ENCODE measurements at regions not wholly inside any gene's neighbourhood (a gene's known extent, or its start where the extent isn't known, plus 50 kb on each side); places are given as distances from the start of the nearest gene placed in this dataset.

- TF ChIP-seq, protein P1, sequence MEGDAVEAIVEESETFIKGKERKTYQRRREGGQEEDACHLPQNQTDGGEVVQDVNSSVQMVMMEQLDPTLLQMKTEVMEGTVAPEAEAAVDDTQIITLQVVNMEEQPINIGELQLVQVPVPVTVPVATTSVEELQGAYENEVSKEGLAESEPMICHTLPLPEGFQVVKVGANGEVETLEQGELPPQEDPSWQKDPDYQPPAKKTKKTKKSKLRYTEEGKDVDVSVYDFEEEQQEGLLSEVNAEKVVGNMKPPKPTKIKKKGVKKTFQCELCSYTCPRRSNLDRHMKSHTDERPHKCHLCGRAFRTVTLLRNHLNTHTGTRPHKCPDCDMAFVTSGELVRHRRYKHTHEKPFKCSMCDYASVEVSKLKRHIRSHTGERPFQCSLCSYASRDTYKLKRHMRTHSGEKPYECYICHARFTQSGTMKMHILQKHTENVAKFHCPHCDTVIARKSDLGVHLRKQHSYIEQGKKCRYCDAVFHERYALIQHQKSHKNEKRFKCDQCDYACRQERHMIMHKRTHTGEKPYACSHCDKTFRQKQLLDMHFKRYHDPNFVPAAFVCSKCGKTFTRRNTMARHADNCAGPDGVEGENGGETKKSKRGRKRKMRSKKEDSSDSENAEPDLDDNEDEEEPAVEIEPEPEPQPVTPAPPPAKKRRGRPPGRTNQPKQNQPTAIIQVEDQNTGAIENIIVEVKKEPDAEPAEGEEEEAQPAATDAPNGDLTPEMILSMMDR (IDR thresholded peaks at IDR 0.05), result no peak
Measured at GRCh38 chrY:7461873-7462525, 550.4 kb upstream of the AMELY start.

DNA sequence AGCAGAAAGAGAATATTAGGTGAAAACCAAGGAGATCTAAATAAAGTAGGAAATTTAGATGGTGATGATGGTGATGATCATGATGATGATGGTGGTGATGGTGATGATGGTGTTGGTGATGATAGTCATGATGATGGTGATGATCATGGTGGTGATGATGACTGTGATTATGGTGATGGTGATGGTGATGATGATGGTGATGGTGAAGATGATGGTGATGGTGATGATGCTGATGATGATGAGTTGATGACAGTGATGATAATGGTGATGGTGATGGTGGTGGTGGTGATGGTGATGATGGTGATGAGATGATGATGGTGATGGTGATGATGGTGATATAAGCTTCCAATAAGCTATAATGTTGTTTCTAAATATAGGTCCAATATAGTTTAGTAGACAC is 548.2 kb upstream of the AMELY start:
- TF ChIP-seq, protein P1 (IDR thresholded peaks at IDR 0.05), result no peak

DNA sequence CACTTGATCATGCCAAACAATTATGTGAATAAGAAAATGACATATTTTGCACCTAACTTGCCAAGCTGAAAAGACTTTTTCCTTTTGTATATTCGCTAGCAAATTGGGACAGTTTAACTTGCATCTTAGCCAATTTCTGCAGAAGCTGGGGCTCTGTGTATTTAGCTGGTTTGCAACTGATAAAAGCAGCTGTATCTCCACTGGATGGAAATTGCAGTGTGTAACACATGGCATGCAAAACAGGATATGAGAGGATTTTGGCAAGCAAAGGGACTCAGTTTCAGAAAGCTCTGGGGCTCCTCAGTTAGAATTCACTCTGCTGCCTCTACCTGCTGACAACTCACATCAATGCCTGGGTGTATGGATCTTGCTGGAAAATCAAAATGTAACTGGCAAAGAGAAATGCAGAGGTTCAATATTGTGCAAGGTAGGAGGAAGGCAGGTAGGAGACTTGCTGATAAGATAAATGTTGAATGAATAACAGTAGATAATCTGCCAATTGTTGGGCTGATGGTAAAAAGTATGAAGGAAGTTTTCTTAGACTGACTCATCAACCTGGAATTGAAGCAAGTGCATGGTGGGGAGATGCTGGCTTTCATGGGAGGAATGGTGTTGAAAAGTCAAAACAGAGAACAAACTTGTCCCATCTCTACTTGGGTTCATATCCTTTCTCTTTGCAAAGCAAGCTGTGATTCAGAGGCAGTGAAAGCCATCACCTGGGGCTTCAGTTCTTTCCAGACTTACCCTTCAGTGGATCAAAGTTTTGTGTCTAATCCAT is 546.9 kb upstream of the AMELY start:
- TF ChIP-seq, protein P1 (IDR thresholded peaks at IDR 0.05), result no peak

DNA sequence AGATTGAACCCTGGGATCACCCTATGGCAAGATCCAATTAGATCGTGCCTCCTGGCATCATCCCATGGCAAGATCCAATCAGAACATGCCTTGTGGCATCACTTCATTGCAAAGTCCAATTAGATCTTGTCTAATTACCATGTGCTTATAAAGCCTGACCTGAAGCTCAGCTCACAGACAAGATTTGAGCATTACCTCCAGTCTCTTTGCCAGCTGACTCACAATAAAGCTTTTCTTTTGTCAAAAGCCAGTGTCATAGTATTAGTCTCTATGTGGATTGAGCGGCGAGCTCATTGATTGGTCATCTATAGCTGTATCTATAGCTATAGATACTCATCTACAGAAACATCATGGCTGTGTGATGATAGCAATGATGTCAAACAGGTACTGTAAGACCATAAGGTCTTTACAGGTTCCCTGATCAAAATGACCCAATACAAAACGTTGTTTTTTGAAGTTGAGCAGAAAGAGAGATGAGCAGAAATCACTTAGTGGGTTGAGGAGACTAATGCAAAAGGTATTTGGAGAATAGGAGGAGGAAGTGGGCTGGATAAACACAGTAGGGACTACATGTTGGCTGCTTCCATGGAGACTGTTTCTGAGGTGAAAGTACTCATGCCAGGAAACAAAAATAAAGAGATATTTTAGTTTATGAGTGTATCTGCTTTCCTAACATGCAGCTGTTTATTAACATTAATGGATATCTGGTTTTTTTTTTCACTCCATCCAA is 545.9 kb upstream of the AMELY start:
- TF ChIP-seq, protein P1 (IDR thresholded peaks at IDR 0.05), result no peak

DNA sequence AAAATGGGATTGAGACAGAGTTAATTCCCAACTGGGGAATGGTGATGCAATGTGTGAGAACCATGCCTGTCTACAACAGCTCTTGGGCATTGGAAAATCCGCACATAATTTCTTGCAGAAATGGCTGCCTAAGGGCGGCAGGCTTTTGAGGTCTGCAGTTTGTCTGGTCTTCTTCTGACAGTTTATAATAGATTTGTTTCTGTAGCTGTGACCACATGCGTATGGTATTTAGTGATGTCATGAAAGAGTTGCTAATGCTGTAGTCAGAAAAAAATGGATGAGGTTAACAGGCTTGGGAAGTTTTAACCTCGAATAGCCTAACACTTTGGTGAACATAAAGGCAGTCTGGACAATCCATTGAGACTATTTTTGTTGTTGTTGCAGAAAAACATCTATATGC is 544.1 kb upstream of the AMELY start:
- TF ChIP-seq, protein P1 (IDR thresholded peaks at IDR 0.05), result no peak

DNA sequence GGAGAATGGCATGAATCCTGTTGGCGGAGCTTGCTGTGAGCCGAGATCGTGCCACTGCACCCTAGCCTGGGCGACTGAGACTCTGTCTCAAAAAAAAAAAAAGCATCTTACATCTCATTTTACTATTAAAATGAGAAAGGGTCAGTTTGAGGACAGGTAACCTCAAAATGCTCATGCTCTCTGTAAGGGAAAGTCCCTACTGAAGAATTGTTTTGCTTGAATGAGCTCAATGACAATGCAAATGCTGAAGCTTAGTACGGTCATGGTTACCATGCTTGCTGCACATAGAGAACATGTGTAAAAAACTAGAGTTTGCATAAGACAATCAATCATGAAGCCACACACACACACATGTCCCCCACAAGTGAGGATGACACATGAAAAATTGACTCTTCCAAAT is 541.8 kb upstream of the AMELY start:
- TF ChIP-seq, protein P1 (IDR thresholded peaks at IDR 0.05), result no peak

GRCh38 chrY:7452246-7452645 is 540.7 kb upstream of the AMELY start:
- TF ChIP-seq, protein P1 (IDR thresholded peaks at IDR 0.05), result no peak

Measured in LNCAP (cell line).